HepG2 (cell line): ENCODE measurements at regions not wholly inside any gene's neighbourhood (a gene's known extent, or its start where the extent isn't known, plus 50 kb on each side); places are given as distances from the start of the nearest gene placed in this dataset.

Experiments used
- ATAC-seq: fragments of 200-7000 bp; cut with Tn5 transposase; 3 replicates; pipeline ENCODE4 v1.9.1; 2020; ENCODE audit warnings: mild to moderate bottlenecking, moderate library complexity
- BruUV-seq: library from RNA; stranded (reverse); fragments of 400-500 nt; replicated peaks from 2 replicates; lab custom pipeline; 2021; lab: Mats Ljungman, UMichigan
- CTCF ChIA-PET: fragments of 300-600 bp; formaldehyde crosslinking; extraction: SDS; loops from one replicate; lab custom pipeline; 2021; ENCODE audit warnings: low total read pairs, inconsistent platforms, low intra/inter-chr PET ratio; lab: Yijun Ruan, JAX
- POLR2A ChIA-PET: fragments of 350-600 bp; sonication (Branson Sonifier 250); formaldehyde crosslinking; loops from one replicate; lab custom pipeline; 2020; ENCODE audit warnings: antibody characterized with exemption, inconsistent platforms; lab: Yijun Ruan, JAX
- DNase-seq: peaks from one replicate; pipeline ENCODE4 v3.0.0-alpha.2; 2015; ENCODE audit warnings: low spot score
- FAIRE-seq: peaks from 3 replicates; lab custom pipeline; 2011; peaks lifted over from hg19 to GRCh38; lab: Jason Lieb, UNC
- H2AFZ ChIP-seq: one replicate; pipeline ENCODE4 v1.6.1; 2011; ENCODE audit warnings: low read length, inconsistent platforms
- H3K27ac ChIP-seq: fragments of 300-600 bp; 3 replicates; pipeline ENCODE4 v1.8.0; 2011; ENCODE audit warnings: mixed run types, mild to moderate bottlenecking, mixed read lengths, low read length, inconsistent platforms; ENCODE audit not compliant: insufficient read depth; ENCODE audit errors: extremely low read length
- H3K27me3 ChIP-seq, 2 experiments: fragments of 200-600 bp in 1 of 2; 2 replicates in 1 of 2; 3 replicates in 1 of 2; pipeline versions ENCODE4 v1.6.0 to v1.8.0; 2011; ENCODE audit warnings: low read length in 2 of 2, mild to moderate bottlenecking in 2 of 2, moderate library complexity in 2 of 2, inconsistent platforms in 1 of 2; ENCODE audit not compliant: insufficient read depth in 2 of 2, control insufficient read depth in 1 of 2
- H3K36me3 ChIP-seq, 2 experiments: fragments of 200-600 bp in 1 of 2; replicated peaks in 1 of 2; 2 replicates in 1 of 2; 3 replicates in 1 of 2; pipeline versions ENCODE4 v1.5.1 to v1.8.0; 2011; ENCODE audit warnings: low read length in 2 of 2, inconsistent platforms in 1 of 2; ENCODE audit not compliant: insufficient read depth in 2 of 2, control insufficient read depth in 1 of 2
- H3K4me1 ChIP-seq: 2 replicates; pipeline ENCODE4 v1.5.1; 2012; ENCODE audit warnings: low read length, inconsistent platforms; ENCODE audit not compliant: insufficient read depth
- H3K4me2 ChIP-seq: 2 replicates; pipeline ENCODE4 v1.6.0; 2011; ENCODE audit warnings: low read depth, low read length, inconsistent platforms
- H3K4me3 ChIP-seq, 3 experiments: fragments of 200-600 bp in 1 of 3; sonication (generic), shearing (Covaris generic) in 1 of 3; replicated peaks in 1 of 3; 2 replicates each; pipeline ENCODE4 v1.5.1; 2011 to 2016; ENCODE audit warnings: low read length in 3 of 3, inconsistent platforms in 2 of 3, low read depth in 2 of 3, mild to moderate bottlenecking in 2 of 3, control low read depth in 1 of 3, mixed read lengths in 1 of 3; ENCODE audit not compliant: insufficient read depth in 1 of 3
- H3K79me2 ChIP-seq: one replicate; pipeline ENCODE4 v1.6.1; 2011; ENCODE audit warnings: low read length, inconsistent platforms; ENCODE audit not compliant: insufficient read depth
- H3K9ac ChIP-seq: 2 replicates; pipeline ENCODE4 v1.6.0; 2011; ENCODE audit warnings: mild to moderate bottlenecking, low read depth, low read length, inconsistent platforms; ENCODE audit not compliant: insufficient read depth
- H3K9me3 ChIP-seq: 2 replicates; pipeline ENCODE4 v1.5.1; 2012; ENCODE audit warnings: mild to moderate bottlenecking, low read length
- H4K20me1 ChIP-seq: 2 replicates; pipeline ENCODE4 v1.6.0; 2011; ENCODE audit warnings: inconsistent platforms, mild to moderate bottlenecking, low read length, moderate library complexity; ENCODE audit not compliant: insufficient read depth
- FOXK2 ChIP-seq: fragments of 450-650 bp; IDR thresholded peaks from 2 replicates; pipeline ENCODE4 v1.6.1; 2016
- GMEB1 ChIP-seq: sonication (generic); formaldehyde crosslinking; IDR thresholded peaks from 2 replicates; pipeline ENCODE4 v1.5.1; 2020; ENCODE audit warnings: missing genetic modification reagents, mild to moderate bottlenecking, borderline replicate concordance
- KDM3A ChIP-seq: IDR thresholded peaks from 2 replicates; pipeline ENCODE4 v1.6.1; 2018; ENCODE audit warnings: low read depth, missing compliant biosample characterization
- LCORL ChIP-seq, 2 experiments: fragments of 450-650 bp in 1 of 2; sonication (generic) in 1 of 2; formaldehyde crosslinking in 1 of 2; IDR thresholded peaks; 2 replicates each; pipeline versions ENCODE4 v1.5.0 to v1.6.1; 2017 to 2020; ENCODE audit warnings: antibody characterized with exemption in 1 of 2, missing genetic modification reagents in 1 of 2
- MBD4 ChIP-seq: IDR thresholded peaks from 2 replicates; pipeline ENCODE4 v1.6.1; 2012; ENCODE audit warnings: low read length, inconsistent platforms, borderline replicate concordance
- PBX2 ChIP-seq: IDR thresholded peaks from 2 replicates; pipeline ENCODE4 v1.6.1; 2016; ENCODE audit warnings: control low read depth
- RNF219 ChIP-seq: sonication (generic); formaldehyde crosslinking; IDR thresholded peaks from 2 replicates; pipeline ENCODE4 v1.5.0; 2020; ENCODE audit warnings: mild to moderate bottlenecking, missing genetic modification reagents
- SMAD9 ChIP-seq: sonication (generic); formaldehyde crosslinking; IDR thresholded peaks from 2 replicates; pipeline ENCODE4 v1.5.1; 2020; ENCODE audit warnings: mild to moderate bottlenecking, missing genetic modification reagents
- ZNF280D ChIP-seq: sonication (generic); formaldehyde crosslinking; IDR thresholded peaks from 2 replicates; pipeline ENCODE4 v1.5.1; 2020; ENCODE audit warnings: mild to moderate bottlenecking, missing genetic modification reagents
- ZNF607 ChIP-seq: sonication (generic); formaldehyde crosslinking; IDR thresholded peaks from 2 replicates; pipeline ENCODE4 v1.5.1; 2020; ENCODE audit warnings: missing genetic modification reagents, mild to moderate bottlenecking, borderline replicate concordance
- ZNF724P ChIP-seq: sonication (generic); formaldehyde crosslinking; IDR thresholded peaks from 2 replicates; pipeline ENCODE4 v1.8.0; 2022; ENCODE audit warnings: missing genetic modification reagents, borderline replicate concordance
- ZSCAN20 ChIP-seq: sonication (generic); formaldehyde crosslinking; IDR thresholded peaks from 2 replicates; pipeline ENCODE4 v1.4.0; 2020; ENCODE audit warnings: missing genetic modification reagents, mild to moderate bottlenecking, borderline replicate concordance
- ZSCAN30 ChIP-seq: sonication (generic); formaldehyde crosslinking; IDR thresholded peaks from 2 replicates; pipeline ENCODE4 v1.5.0; 2020; ENCODE audit warnings: mild to moderate bottlenecking, missing genetic modification reagents
- WGBS: methylation state at CpG from one replicate; pipeline ENCODE4 v1.1.6; 2017; ENCODE audit warnings: low lambda C conversion rate; 5-methylcytosine and 5-hydroxymethylcytosine counted together
- in situ Hi-C: cut with HindIII; loops from 2 replicates; pipeline ENCODE4 v1.10.0; 2017; ENCODE audit warnings: low pct_unique_long_range_greater_than_20kb; ENCODE audit not compliant: extremely low pct_ligation_motif_present
- intact Hi-C: fragments of 100-400 bp; cut with micrococcal nuclease; formaldehyde crosslinking; loops from one replicate; pipeline ENCODE4 v1.10.0; 2022; ENCODE audit not compliant: unreplicated experiment

- TF ChIP-seq ZNF280D (CRISPR knock-in tag) (no peak), SMAD9 (CRISPR knock-in tag) (no peak), ZNF724P (CRISPR knock-in tag) (no peak)
Observed at GRCh38 chr3:164848923-164849322, 229.4 kb downstream of the SI start (continued).

GRCh38 chr3:164845739-164846138 lies 232.6 kb downstream of the SI start:
- Histone ChIP-seq H3K4me3 (no peak overlapping the region), H3K4me2 (no peak overlapping the region), H3K27me3 (no peaks in the 10 kb centered on the region), H2AFZ (no peak overlapping the region), H3K79me2 (no peaks in the 10 kb centered on the region), H3K27ac (no peak overlapping the region), H3K4me1 (no peaks in the 10 kb centered on the region), H3K36me3 (no peaks in the 10 kb centered on the region), H4K20me1 (no peaks in the 10 kb centered on the region), H3K9me3 (no peaks in the 10 kb centered on the region)
- no peak for DNase-seq
- ATAC-seq, result no peak
- WGBS, result 22% methylated on average over 2 of the region's 2 CpGs
- in situ Hi-C loops, result no loop called here
- ChIA-PET CTCF (no interaction called here), POLR2A (no interaction called here)
- intact Hi-C loops, result no loop called here
- TF ChIP-seq PBX2 (CRISPR knock-in tag) (no peak), ZSCAN20 (CRISPR knock-in tag) (no peak), GMEB1 (CRISPR knock-in tag) (no peak), ZNF607 (CRISPR knock-in tag) (no peak), KDM3A (CRISPR knock-in tag) (no peak), ZSCAN30 (no peak), MBD4 (no peak), FOXK2 (no peak), LCORL (IDR thresholded peaks at IDR 0.05) (no peak), LCORL (CRISPR knock-in tag; IDR thresholded peaks at IDR 0.05) (no peak), RNF219 (CRISPR knock-in tag) (no peak)
- TF ChIP-seq, all 625 proteins: peak for 0
- no peak for FAIRE-seq
- no peak overlapping the region for H3K9ac ChIP-seq
- BruUV-seq, result no TSS peak
